ENCODE measurements at regions not wholly inside any gene's neighbourhood (a gene's known extent, or its start where the extent isn't known, plus 50 kb on each side); places are given as distances from the start of the nearest gene placed in this dataset.
"Not testable (repeated sequence)": the region's sequence is repeated elsewhere in the genome, so short reads cannot be mapped to it uniquely, and the experiment has no call there.

DNA sequence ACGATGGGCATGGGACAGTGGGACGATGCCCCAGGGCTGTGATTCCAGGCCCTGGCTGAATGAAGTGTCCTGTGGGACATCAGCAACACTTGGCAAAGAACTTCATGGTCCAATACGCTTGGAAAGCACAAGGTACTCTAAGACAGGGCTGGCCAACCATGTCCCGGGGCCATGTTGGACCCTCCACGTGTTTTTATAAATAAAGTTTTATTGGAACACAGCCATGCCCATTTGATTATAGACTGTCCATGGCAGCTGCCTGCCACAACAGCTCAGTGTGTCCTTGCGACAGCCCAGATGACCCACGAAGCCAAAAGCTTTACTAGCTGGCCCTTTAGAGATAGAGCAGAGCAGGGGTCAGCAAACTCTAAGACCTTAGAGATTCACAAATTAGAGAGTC is 282.1 kb downstream of the C16orf95 start:
- Histone ChIP-seq H3K9me3 (no peaks in the 10 kb centered on the region), H3K4me3 (no peak overlapping the region), H3K36me3 (no peaks in the 10 kb centered on the region), H3K27me3 (peaks cover 0 to 27% of the 10 kb centered on the region in 2 donors), H3K4me1 (no peaks in the 10 kb centered on the region), H3K27ac (no peak overlapping the region)
- intact Hi-C loops (cut with DNase I), result no loop called here
- no peak for TF ChIP-seq CTCF (IDR thresholded peaks at IDR 0.05)
- DNase-seq (no peak), ATAC-seq (no peak)

GRCh38 chr16:87037012-87037411 is 280.2 kb downstream of the C16orf95 start:
- DNase-seq (no peak), ATAC-seq (no peak)
- no peak overlapping the region for H3K4me3 ChIP-seq
- H3K27me3 ChIP-seq, result peaks cover 0 to 40% of the 10 kb centered on the region in 2 donors
- TF ChIP-seq CTCF (IDR thresholded peaks at IDR 0.05), result no peak
- H3K9me3 ChIP-seq, result no peaks in the 10 kb centered on the region
- H3K36me3 ChIP-seq, result no peaks in the 10 kb centered on the region
- intact Hi-C loops (cut with DNase I), result no loop called here
- no peak overlapping the region for H3K27ac ChIP-seq
- H3K4me1 ChIP-seq, result no peaks in the 10 kb centered on the region

DNA sequence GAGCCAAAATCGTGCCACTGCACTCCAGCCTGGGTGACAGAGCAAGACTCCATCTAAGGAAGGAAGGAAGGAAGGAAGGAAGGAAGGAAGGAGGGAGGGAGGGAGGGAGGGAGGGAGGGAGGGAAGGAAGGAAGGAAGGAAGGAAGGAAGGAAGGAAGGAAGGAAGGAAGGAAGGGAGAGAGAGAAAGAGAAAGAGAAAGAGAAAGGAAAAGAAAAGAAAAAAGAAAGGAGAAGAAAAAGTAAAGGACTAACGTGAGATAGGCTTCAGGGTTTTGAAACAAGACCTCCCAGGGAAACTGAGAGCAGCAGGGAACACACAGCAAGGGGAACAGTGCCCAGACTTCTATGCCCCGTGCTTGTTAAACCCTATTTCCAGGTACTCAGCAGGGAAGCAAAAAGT is 278.7 kb downstream of the C16orf95 start:
- intact Hi-C loops (cut with DNase I); DNase-seq; H3K36me3 ChIP-seq; ATAC-seq; H3K4me3 ChIP-seq; H3K9me3 ChIP-seq; H3K4me1 ChIP-seq; H3K27ac ChIP-seq: not testable (repeated sequence)
- H3K27me3 ChIP-seq, result peaks cover 0 to 44% of the 10 kb centered on the region in 2 donors

DNA sequence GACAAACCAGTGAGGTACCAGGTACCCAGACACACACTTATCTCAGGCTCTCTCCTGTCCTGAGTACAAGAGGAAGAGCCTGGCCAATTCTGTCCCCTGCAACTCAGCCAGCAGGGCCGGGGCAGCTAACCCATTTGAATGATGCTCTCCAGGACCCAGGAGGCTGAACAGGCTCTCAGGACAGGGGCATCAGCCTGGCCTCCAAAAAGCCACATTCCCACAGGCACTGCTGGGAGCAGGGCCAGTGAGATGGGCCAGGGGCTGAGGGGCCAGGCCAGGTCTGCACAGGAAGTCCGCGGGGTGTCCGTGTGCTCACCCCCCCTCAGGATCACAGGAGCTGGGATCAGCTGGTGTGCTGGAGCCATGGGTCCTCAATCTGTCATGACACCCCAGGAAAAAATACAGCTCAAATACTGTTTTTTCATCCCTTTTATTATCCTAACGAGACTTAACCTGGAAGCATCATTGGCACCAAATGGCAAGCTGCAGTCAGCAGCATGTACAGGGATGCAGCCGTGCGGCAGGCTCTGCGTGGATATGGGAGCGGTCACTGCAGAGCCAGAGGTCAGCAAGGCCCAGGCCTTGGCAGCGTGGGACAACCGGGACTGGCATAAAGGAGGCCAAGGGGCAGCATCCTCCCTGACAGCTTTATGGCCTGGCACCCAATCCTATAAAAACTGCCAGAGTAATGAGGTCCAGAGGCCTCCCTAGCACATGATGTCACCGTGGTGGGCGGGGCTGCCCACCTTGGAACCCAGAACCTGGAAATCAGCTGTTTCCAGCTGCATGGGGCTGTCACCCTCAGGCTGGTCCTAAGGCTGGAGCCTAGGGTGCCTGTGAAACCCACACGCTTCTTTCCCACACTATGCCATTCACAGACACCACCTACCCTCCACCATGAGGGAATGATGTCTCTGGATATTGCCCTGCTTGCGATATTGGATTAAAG is 276.7 kb downstream of the C16orf95 start:
- intact Hi-C loops (cut with DNase I), result no loop called here
- Histone ChIP-seq H3K27me3 (peaks cover 0 to 40% of the 10 kb centered on the region in 2 donors), H3K9me3 (no peaks in the 10 kb centered on the region), H3K27ac (no peak overlapping the region), H3K36me3 (no peaks in the 10 kb centered on the region), H3K4me1 (peaks cover 0 to 12% of the 10 kb centered on the region in 2 donors), H3K4me3 (no peak overlapping the region)
- DNase-seq, result no peak
- ATAC-seq, result no peak
- TF ChIP-seq CTCF (IDR thresholded peaks at IDR 0.05), result no peak

GRCh38 chr16:87041286-87041685 is 275.9 kb downstream of the C16orf95 start:
- no peak overlapping the region for H3K4me3 ChIP-seq
- peaks cover 0 to 48% of the 10 kb centered on the region in 2 donors for H3K27me3 ChIP-seq
- peaks cover 0 to 12% of the 10 kb centered on the region in 2 donors for H3K4me1 ChIP-seq
- no peak for TF ChIP-seq CTCF (IDR thresholded peaks at IDR 0.05)
- no peak overlapping the region for H3K27ac ChIP-seq
- H3K9me3 ChIP-seq, result no peaks in the 10 kb centered on the region
- H3K36me3 ChIP-seq, result no peaks in the 10 kb centered on the region
- intact Hi-C loops (cut with DNase I), result no loop called here
- ATAC-seq, result no peak
- no peak for DNase-seq
